ENCODE measurements at regions not wholly inside any gene's neighbourhood (a gene's known extent, or its start where the extent isn't known, plus 50 kb on each side); places are given as distances from the start of the nearest gene placed in this dataset.

- intact Hi-C loops (cut with micrococcal nuclease; ENCODE audit: unreplicated experiment), result no loop called here
- Mint-ChIP-seq H3K27ac (ENCODE audit: unreplicated experiment) (no peak overlapping the region), H3K27me3 (ENCODE audit: unreplicated experiment) (no peaks in the 10 kb centered on the region)
These were observed 77.0 kb downstream of the HMHB1 start for GRCh38 chr5:143888912-143889311.

GRCh38 chr5:143889986-143890385 is 78.0 kb downstream of the HMHB1 start:
- CTCF ChIA-PET, result interaction anchor here (0.6 kb wide), 1 partner anchor 1743 kb away, joined by 3 read pairs; no protein-coding TSS in a partner anchor
- TF ChIP-seq CTCF (IDR thresholded peaks at IDR 0.05; ENCODE audit: unreplicated experiment), result no peak
- no peak for DNase-seq
- Mint-ChIP-seq H3K4me3 (ENCODE audit: low read depth, unreplicated experiment) (no peak overlapping the region), H3K4me1 (ENCODE audit: low read depth, unreplicated experiment) (no peaks in the 10 kb centered on the region), H3K36me3 (ENCODE audit: insufficient read depth, unreplicated experiment) (no peaks in the 10 kb centered on the region), H3K27ac (ENCODE audit: unreplicated experiment) (no peak overlapping the region), H3K27me3 (ENCODE audit: unreplicated experiment) (no peaks in the 10 kb centered on the region), H3K9me3 (ENCODE audit: low read depth, unreplicated experiment) (peaks cover 2% of the 10 kb centered on the region)
- no TSS peak for BruUV-seq (replicated peaks)
- intact Hi-C loops (cut with micrococcal nuclease; ENCODE audit: unreplicated experiment), result no loop called here

More at GRCh38 chr5:143888912-143889311, 77.0 kb downstream of the HMHB1 start:
- BruUV-seq (replicated peaks), result no TSS peak
- Mint-ChIP-seq H3K4me3 (ENCODE audit: low read depth, unreplicated experiment) (no peak overlapping the region), H3K36me3 (ENCODE audit: insufficient read depth, unreplicated experiment) (no peaks in the 10 kb centered on the region), H3K4me1 (ENCODE audit: low read depth, unreplicated experiment) (no peaks in the 10 kb centered on the region), H3K9me3 (ENCODE audit: low read depth, unreplicated experiment) (peaks cover 2% of the 10 kb centered on the region)
- CTCF ChIA-PET, result no interaction called here
- no peak for TF ChIP-seq CTCF (IDR thresholded peaks at IDR 0.05; ENCODE audit: unreplicated experiment)
- DNase-seq, result no peak

- Mint-ChIP-seq H3K9me3 (ENCODE audit: low read depth, unreplicated experiment) (peaks cover 2% of the 10 kb centered on the region), H3K27me3 (ENCODE audit: unreplicated experiment) (no peaks in the 10 kb centered on the region), H3K4me1 (ENCODE audit: low read depth, unreplicated experiment) (no peaks in the 10 kb centered on the region), H3K4me3 (ENCODE audit: low read depth, unreplicated experiment) (no peak overlapping the region), H3K27ac (ENCODE audit: unreplicated experiment) (no peak overlapping the region), H3K36me3 (ENCODE audit: insufficient read depth, unreplicated experiment) (no peaks in the 10 kb centered on the region)
- BruUV-seq (replicated peaks), result no TSS peak
- CTCF ChIA-PET, result interaction anchor here (0.6 kb wide), 1 partner anchor 1742 kb away, joined by 3 read pairs; no protein-coding TSS in a partner anchor
- DNase-seq, result no peak
- TF ChIP-seq CTCF (IDR thresholded peaks at IDR 0.05; ENCODE audit: unreplicated experiment), result no peak
- intact Hi-C loops (cut with micrococcal nuclease; ENCODE audit: unreplicated experiment), result no loop called here
These were observed 78.5 kb downstream of the HMHB1 start for GRCh38 chr5:143890487-143890886.

GRCh38 chr5:143892271-143892670 is 80.3 kb downstream of the HMHB1 start:
- CTCF ChIA-PET, result no interaction called here
- Mint-ChIP-seq H3K27me3 (ENCODE audit: unreplicated experiment) (no peaks in the 10 kb centered on the region), H3K4me3 (ENCODE audit: low read depth, unreplicated experiment) (no peak overlapping the region), H3K9me3 (ENCODE audit: low read depth, unreplicated experiment) (peaks cover 2% of the 10 kb centered on the region), H3K27ac (ENCODE audit: unreplicated experiment) (no peak overlapping the region), H3K36me3 (ENCODE audit: insufficient read depth, unreplicated experiment) (no peaks in the 10 kb centered on the region), H3K4me1 (ENCODE audit: low read depth, unreplicated experiment) (no peaks in the 10 kb centered on the region)
- no TSS peak for BruUV-seq (replicated peaks)
- intact Hi-C loops (cut with micrococcal nuclease; ENCODE audit: unreplicated experiment), result no loop called here
- TF ChIP-seq CTCF (IDR thresholded peaks at IDR 0.05; ENCODE audit: unreplicated experiment), result no peak
- no peak for DNase-seq

All from Calu3 (cell line).